ENCODE measurements at regions not wholly inside any gene's neighbourhood (a gene's known extent, or its start where the extent isn't known, plus 50 kb on each side); places are given as distances from the start of the nearest gene placed in this dataset.

GRCh38 chr13:90412980-90413379 lies 934.5 kb upstream of the MIR17HG start:
- ChIA-PET POLR2A (no interaction called here), CTCF (no interaction called here)
- H3K36me3 ChIP-seq (ENCODE audit: control insufficient read depth in 2 of 2, insufficient read depth in 1 of 2, low read length in 2 of 2): no peaks in the 10 kb centered on the region
- H3K9me3 ChIP-seq (ENCODE audit: control insufficient read depth, insufficient read depth, low read depth, low read length): no peaks in the 10 kb centered on the region
- TF ChIP-seq ZNF623 (tag by site-specific recombination; IDR thresholded peaks at IDR 0.05) (no peak), ZNF335 (tag by site-specific recombination; conservative IDR thresholded peaks at IDR 0.05) (no peak), ZNF596 (tag by site-specific recombination; IDR thresholded peaks at IDR 0.05) (no peak)
- no peak overlapping the region for H3K4me3 ChIP-seq (ENCODE audit: low read depth, low read length)
- H3K27ac ChIP-seq (ENCODE audit: extremely low read depth, low read depth, low read length): no peak overlapping the region
- H3K4me1 ChIP-seq (ENCODE audit: control insufficient read depth, insufficient read depth, low read length): no peaks in the 10 kb centered on the region

- POLR2A ChIA-PET: no interaction called here
- H3K4me3 ChIP-seq (ENCODE audit: low read depth, low read length): no peak overlapping the region
Observed at GRCh38 chr13:90413548-90413947, 933.9 kb upstream of the MIR17HG start.

GRCh38 chr13:90414691-90415596 lies 932.5 kb upstream of the MIR17HG start:
- Histone ChIP-seq H3K9me3 (ENCODE audit: control insufficient read depth, insufficient read depth, low read depth, low read length) (no peaks in the 10 kb centered on the region), H3K4me3 (ENCODE audit: low read depth, low read length) (no peak overlapping the region), H3K4me1 (ENCODE audit: control insufficient read depth, insufficient read depth, low read length) (no peaks in the 10 kb centered on the region), H3K36me3 (ENCODE audit: control insufficient read depth in 2 of 2, insufficient read depth in 1 of 2, low read length in 2 of 2) (no peaks in the 10 kb centered on the region), H3K27ac (ENCODE audit: extremely low read depth, low read depth, low read length) (no peak overlapping the region)
- ChIA-PET CTCF (no interaction called here), POLR2A (no interaction called here)
- TF ChIP-seq ELK4 (IDR thresholded peaks at IDR 0.05; ENCODE audit: borderline replicate concordance, low read depth, low read length) (0 out of 2 replicates have a peak, but pooled peaks have one; percentile 20), ZNF10 (tag by site-specific recombination; IDR thresholded peaks at IDR 0.05) (no peak)

More at GRCh38 chr13:90413548-90413947, 933.9 kb upstream of the MIR17HG start:
- Histone ChIP-seq H3K27ac (ENCODE audit: extremely low read depth, low read depth, low read length) (no peak overlapping the region), H3K36me3 (ENCODE audit: control insufficient read depth in 2 of 2, insufficient read depth in 1 of 2, low read length in 2 of 2) (no peaks in the 10 kb centered on the region), H3K4me1 (ENCODE audit: control insufficient read depth, insufficient read depth, low read length) (no peaks in the 10 kb centered on the region), H3K9me3 (ENCODE audit: control insufficient read depth, insufficient read depth, low read depth, low read length) (no peaks in the 10 kb centered on the region)
- CTCF ChIA-PET: interaction anchor here (0.7 kb wide), 1 partner anchor 1439 kb away, joined by 3 read pairs; no protein-coding TSS in a partner anchor
- TF ChIP-seq ZNF416 (tag by site-specific recombination; IDR thresholded peaks at IDR 0.05): no peak
- TF ChIP-seq ZNF280C (tag by site-specific recombination; IDR thresholded peaks at IDR 0.05): no peak

GRCh38 chr13:90415902-90416301 lies 931.6 kb upstream of the MIR17HG start:
- no peaks in the 10 kb centered on the region for H3K4me1 ChIP-seq (ENCODE audit: control insufficient read depth, insufficient read depth, low read length)
- H3K36me3 ChIP-seq (ENCODE audit: control insufficient read depth in 2 of 2, insufficient read depth in 1 of 2, low read length in 2 of 2): no peaks in the 10 kb centered on the region
- H3K9me3 ChIP-seq (ENCODE audit: control insufficient read depth, insufficient read depth, low read depth, low read length): no peaks in the 10 kb centered on the region
- POLR2A ChIA-PET: no interaction called here
- H3K4me3 ChIP-seq (ENCODE audit: low read depth, low read length): no peak overlapping the region
- no peak overlapping the region for H3K27ac ChIP-seq (ENCODE audit: extremely low read depth, low read depth, low read length)
- CTCF ChIA-PET: no interaction called here
- TF ChIP-seq PATZ1 (tag by site-specific recombination; IDR thresholded peaks at IDR 0.05) (no peak), ZNF660 (tag by site-specific recombination; IDR thresholded peaks at IDR 0.05) (no peak), ZNF785 (tag by site-specific recombination; IDR thresholded peaks at IDR 0.05) (no peak), ELK4 (IDR thresholded peaks at IDR 0.05; ENCODE audit: borderline replicate concordance, low read depth, low read length) (no peak), ZFP37 (tag by site-specific recombination; IDR thresholded peaks at IDR 0.05) (no peak), ZBTB6 (tag by site-specific recombination; IDR thresholded peaks at IDR 0.05) (no peak), ZNF560 (tag by site-specific recombination; IDR thresholded peaks at IDR 0.05; ENCODE audit: borderline replicate concordance) (no peak), ZXDB (tag by site-specific recombination; IDR thresholded peaks at IDR 0.05) (no peak), ZNF132 (tag by site-specific recombination; IDR thresholded peaks at IDR 0.05; ENCODE audit: borderline replicate concordance) (no peak)

Data from HEK293 (cell line).